ENCODE measurements at regions not wholly inside any gene's neighbourhood (a gene's known extent, or its start where the extent isn't known, plus 50 kb on each side); places are given as distances from the start of the nearest gene placed in this dataset.

DNA sequence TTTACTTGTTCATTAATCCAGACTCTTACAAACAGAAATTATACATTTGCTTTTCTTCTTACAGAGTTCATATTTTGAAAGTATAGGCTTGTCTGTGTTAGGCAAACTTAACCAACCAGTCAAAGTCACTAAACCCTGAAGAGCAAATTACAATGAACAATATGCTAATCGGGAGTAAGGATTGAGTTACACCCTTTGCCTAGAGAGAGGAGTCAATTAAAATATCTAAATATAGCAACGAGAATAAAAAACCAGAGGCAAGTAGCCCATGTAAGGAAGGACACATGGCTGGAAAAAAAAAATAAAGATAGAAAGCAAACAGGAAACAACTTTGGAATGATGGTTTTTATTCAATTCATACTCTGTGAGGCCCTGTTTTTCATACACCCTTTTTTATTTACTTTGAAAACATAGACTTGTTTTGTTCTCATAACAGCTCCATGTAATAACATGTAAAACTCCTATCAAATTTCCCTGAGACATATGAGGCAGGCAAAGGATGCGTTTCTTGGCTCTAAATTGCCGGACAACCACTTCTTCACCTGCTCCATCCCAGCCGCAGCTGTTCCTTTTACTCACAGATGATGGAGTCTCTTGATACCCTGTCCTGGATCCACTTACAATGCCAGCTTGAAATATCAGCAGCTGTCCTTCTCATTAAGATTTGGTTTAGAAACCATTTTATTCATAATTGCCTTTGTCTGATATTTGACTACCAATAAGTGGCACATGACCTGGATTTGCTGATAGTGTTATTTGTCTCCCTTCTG is 767.7 kb upstream of the GCFC2 start:
- in situ Hi-C loops (cut with HindIII; ENCODE audit: low pct_ligation_motif_present, low pct_unique_long_range_greater_than_20kb, low sequenced_read_pairs) = no loop called here
- DNase-seq = no peak

DNA sequence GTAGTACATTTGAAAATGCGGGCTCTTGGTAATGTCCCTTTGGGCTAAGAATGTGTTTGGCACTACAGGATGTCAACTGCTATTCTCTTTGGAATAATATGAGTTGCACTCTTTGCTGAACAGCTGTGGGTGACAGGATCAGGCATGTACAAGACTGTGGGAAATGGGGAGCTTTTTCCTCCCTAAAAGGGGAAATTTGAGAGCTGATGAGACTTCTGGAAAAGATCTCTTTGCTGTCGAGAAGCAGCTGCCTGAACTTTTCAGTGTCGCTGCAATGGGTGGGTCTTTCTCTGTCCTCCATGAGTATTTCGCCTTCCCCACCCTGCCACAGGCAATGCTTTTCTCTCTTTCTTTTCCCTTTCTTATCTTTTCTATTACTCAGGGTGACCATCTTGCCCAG is 762.2 kb upstream of the GCFC2 start:
- in situ Hi-C loops (cut with HindIII; ENCODE audit: low pct_ligation_motif_present, low pct_unique_long_range_greater_than_20kb, low sequenced_read_pairs) = no loop called here
- DNase-seq = no peak

DNA sequence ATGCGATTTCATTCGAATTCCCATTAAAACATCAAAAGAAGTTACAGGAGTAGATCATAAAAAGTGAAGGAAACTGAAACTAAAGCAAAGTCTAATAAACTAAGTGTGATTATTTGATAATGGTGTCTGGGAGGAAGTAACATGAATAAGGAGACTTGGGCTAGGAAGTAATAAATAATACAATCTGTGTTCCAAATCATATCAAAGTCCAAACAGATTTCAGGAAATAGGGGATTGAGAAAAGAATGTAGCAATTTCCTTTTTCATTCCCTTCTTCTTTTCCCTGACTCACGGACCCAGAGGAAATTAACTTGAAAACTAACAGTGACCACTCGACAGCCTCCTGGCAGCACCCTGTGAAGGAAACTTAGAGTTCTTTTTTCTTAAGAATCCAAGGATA is 758.4 kb upstream of the GCFC2 start:
- in situ Hi-C loops (cut with HindIII; ENCODE audit: low pct_ligation_motif_present, low pct_unique_long_range_greater_than_20kb, low sequenced_read_pairs) = no loop called here
- no peak for DNase-seq

DNA sequence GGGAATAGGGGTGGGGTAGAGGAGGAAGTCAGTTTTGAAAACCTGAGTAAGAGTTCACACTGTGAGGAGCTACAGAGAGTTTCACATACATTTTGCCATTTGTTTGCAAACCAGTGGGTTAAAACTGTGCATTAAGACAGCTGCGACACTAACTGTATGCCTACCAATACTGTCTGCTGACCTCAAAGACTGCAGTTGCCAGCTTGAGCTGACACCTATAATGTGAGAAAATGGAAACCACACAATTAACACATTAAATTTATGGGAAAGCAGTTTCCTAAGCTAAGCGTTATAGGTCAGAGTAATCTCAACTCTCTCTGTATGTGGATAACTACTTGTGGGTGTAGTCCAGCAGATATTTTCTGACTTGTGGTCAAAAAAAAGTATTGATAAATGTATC is 756.6 kb upstream of the GCFC2 start:
- in situ Hi-C loops (cut with HindIII; ENCODE audit: low pct_ligation_motif_present, low pct_unique_long_range_greater_than_20kb, low sequenced_read_pairs) = no loop called here

DNA sequence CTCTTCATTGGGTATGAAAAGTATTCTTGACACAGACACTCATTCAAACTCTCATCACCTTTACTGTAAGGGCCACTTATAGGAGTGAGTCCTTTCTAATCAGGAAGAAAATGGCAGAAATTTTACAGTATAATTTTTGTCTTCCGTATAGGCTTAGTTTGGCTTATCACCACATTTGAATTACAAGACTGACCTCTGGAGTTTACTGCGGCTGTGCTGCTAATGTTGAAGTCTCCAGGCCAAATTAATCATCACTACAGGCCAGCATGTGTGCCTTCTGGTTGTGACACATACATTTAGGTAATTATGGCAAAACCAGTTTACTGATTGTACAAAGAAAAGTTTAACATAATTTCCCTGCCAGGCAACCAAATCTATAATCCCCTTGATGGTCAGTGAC is 753.6 kb upstream of the GCFC2 start:
- in situ Hi-C loops (cut with HindIII; ENCODE audit: low pct_ligation_motif_present, low pct_unique_long_range_greater_than_20kb, low sequenced_read_pairs) = no loop called here
- DNase-seq = no peak

More for the DNA sequence above, 756.6 kb upstream of the GCFC2 start:
- DNase-seq = no peak

DNA sequence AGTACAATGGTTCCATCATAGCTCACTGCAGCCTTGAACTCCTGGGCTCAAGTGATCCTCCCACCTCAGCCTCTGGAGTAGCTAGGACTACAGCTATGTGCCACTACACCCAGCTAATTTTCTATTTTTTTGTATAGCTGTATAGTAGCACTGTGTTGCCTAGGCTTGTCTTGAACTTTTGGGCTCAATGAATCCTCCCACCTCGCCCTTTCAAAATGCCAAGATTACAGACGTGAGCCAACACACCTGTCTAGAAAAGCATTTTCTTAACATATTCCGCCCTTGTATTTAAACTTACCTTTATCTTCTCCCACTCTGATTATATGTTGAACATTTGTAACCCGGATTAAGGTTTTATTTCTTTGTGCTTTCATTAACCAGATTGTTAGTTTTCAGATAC is 750.7 kb upstream of the GCFC2 start:
- DNase-seq = no peak

DNA sequence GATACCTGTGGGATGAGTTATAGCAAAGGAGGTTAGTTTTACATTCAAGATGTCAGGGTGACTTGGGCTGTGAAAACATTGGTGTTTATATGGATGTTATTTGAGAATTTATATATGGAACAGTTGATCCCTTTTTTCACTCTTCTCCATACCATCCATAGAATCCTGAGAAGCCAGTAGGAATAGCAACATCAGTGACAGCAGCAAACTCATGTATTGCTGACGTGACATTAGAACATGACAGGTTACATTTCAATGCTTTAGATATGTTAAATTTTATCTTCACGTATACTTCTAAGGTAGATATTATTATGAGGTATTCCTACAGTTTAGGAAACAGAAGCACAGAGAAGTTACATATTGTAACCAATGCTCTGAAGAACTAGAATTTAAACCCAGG is 745.2 kb upstream of the GCFC2 start:
- in situ Hi-C loops (cut with HindIII; ENCODE audit: low pct_ligation_motif_present, low pct_unique_long_range_greater_than_20kb, low sequenced_read_pairs) = no loop called here
- DNase-seq = no peak

More for the DNA sequence above, 750.7 kb upstream of the GCFC2 start:
- in situ Hi-C loops (cut with HindIII; ENCODE audit: low pct_ligation_motif_present, low pct_unique_long_range_greater_than_20kb, low sequenced_read_pairs) = no loop called here

DNA sequence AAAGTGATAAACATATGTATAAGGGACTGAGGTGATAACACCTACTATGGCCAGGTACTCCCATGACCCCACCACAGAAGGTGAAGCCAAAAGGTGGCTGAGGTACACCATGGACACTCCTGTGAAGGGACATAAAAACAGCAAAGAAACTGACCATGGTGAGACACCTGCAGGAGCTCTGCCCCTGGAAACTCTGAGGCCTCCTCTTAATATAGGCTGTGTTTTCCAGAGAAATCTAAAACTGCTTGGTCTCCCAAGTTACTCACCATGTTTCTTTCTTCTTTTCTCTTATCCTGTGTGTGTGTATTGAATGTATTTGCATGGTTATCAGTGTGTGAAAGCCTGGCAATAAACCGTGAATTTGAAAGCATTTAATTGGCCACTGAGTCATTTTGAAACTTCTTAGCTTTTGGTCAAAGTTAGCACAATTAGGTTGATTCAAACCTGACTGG is 739.3 kb upstream of the GCFC2 start:
- in situ Hi-C loops (cut with HindIII; ENCODE audit: low pct_ligation_motif_present, low pct_unique_long_range_greater_than_20kb, low sequenced_read_pairs) = no loop called here
- DNase-seq = no peak

DNA sequence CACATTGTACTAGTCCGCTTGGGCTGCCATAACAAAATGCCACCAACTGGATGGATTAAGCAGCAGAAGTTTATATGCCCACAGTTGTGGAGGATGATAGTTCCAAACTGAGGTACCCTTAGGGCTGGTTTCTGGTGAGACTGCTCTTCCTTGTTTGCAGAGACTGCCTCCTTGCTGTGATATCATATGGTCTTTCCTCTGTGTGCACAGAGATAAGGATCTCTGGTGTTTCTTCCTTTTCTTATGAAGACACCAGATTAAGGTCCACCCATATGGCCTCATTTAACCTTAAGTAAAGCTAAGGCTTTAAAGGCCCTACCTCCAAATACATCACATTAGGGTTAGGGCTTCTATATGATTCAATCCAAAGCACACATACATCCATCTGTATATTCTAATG is 738.2 kb upstream of the GCFC2 start:
- DNase-seq = no peak
- in situ Hi-C loops (cut with HindIII; ENCODE audit: low pct_ligation_motif_present, low pct_unique_long_range_greater_than_20kb, low sequenced_read_pairs) = no loop called here

DNA sequence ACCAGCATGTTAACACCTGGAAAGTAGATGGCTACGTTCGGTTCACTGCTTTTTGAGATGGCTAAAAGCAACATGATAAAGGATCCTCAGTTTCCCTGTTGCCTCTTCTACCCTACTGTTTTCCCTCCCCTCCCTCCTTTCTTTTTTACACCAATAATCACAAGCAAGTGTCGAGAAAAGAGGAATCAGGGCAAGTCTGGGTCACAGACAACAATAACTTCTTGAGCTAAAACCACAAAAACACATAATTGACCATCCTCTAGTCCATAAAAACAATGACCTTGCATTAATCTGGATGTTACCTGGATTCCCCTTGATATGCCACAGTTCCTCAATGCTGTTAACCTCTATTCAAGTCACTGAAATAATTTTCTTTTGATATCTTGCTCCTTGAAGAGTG is 736.6 kb upstream of the GCFC2 start:
- in situ Hi-C loops (cut with HindIII; ENCODE audit: low pct_ligation_motif_present, low pct_unique_long_range_greater_than_20kb, low sequenced_read_pairs) = no loop called here
- no peak for DNase-seq

DNA sequence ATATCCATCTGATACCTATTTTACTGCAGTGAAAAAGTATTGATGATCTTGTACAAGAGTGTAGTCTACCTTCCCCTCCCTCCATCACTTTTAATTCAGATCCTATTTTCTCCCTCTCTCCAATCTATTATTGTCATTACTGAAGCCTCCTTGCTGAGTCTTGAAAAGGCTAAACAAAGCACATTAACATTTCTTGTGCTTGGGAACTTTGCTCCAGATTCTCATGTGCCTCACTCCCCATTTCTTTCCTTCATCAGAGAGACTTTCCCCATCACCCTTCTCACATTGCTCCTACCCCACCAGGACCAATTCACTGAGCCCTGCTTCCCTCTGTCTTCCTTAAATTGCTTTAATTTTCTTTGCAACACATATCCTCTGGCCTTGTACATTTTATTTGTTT is 736.2 kb upstream of the GCFC2 start:
- DNase-seq = no peak

DNA sequence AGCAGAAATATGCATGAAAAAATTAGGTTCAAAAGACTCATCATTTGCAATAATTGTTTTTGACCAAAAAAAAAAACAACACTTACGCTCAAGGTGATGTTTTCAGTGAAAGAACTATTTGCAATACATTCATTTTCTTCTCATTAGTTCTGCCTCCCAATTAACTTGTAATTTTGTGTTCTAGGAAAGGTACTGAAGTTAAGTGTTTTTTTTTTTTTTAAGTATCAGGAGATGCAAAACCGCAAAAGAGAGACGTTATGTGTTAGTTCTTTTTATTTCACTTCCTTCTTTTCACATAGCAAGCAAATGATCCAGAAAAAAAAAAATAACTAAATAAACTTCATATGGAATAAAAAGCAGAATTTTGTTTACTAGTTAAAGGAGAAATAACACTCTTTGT is 735.2 kb upstream of the GCFC2 start:
- in situ Hi-C loops (cut with HindIII; ENCODE audit: low pct_ligation_motif_present, low pct_unique_long_range_greater_than_20kb, low sequenced_read_pairs) = no loop called here
- DNase-seq = no peak

More for the DNA sequence above, 736.2 kb upstream of the GCFC2 start:
- in situ Hi-C loops (cut with HindIII; ENCODE audit: low pct_ligation_motif_present, low pct_unique_long_range_greater_than_20kb, low sequenced_read_pairs) = no loop called here

DNA sequence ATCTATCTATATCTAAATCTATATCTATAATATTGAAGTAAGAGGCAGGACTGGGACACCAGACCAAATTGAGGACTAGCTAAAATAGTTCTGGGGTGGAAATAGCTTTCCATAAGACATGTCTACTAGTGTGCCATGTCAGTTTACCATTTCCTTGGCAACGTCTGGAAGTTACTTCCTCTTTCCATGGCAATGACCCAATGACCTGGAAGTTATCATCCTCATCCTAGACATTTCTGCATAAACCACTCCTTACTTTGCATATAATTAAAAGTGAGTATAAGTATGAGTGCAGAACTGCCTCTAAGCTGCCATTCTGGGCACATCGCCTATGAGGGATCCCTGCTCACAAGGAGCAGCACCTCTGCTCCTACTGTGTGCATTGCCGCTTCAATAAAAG is 734.0 kb upstream of the GCFC2 start:
- in situ Hi-C loops (cut with HindIII; ENCODE audit: low pct_ligation_motif_present, low pct_unique_long_range_greater_than_20kb, low sequenced_read_pairs) = no loop called here
- no peak for DNase-seq

DNA sequence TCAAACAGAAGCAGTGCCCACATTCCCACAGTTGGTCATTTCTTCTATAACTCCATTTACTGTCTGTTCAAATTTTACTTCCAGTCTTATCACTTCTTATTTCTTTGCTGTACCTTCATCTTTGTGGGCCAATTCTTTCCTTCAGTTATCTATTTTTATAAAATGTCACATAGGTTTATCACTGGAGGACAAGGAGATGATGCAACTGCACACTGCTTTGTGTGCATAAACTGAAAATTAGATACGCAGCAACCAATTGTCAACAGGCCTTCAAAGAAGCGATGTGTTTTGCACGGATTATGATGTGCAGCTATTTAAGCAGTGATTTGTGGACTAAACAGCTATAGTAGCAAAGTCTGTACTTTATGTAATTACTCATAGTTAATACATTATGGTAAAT is 726.8 kb upstream of the GCFC2 start:
- DNase-seq = no peak
- in situ Hi-C loops (cut with HindIII; ENCODE audit: low pct_ligation_motif_present, low pct_unique_long_range_greater_than_20kb, low sequenced_read_pairs) = no loop called here

DNA sequence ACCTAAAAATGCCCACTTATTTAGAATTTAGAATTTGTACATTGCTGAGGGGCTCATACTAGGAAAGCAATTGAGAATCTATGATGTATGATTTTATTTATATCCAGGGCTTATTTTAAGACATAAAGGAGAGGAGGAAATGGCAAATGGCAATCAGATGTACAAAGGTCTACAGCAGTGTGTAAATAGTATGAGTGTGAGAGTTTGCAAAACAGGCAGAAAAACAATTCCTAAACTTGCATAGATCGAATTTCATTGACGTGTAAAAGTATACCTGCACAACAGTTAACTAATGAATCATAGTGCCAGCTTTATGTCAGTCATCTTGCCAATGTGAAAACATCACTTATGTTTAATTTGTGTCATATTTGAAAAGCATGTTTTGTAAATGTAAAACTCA is 718.7 kb upstream of the GCFC2 start:
- DNase-seq = no peak
- in situ Hi-C loops (cut with HindIII; ENCODE audit: low pct_ligation_motif_present, low pct_unique_long_range_greater_than_20kb, low sequenced_read_pairs) = no loop called here

DNA sequence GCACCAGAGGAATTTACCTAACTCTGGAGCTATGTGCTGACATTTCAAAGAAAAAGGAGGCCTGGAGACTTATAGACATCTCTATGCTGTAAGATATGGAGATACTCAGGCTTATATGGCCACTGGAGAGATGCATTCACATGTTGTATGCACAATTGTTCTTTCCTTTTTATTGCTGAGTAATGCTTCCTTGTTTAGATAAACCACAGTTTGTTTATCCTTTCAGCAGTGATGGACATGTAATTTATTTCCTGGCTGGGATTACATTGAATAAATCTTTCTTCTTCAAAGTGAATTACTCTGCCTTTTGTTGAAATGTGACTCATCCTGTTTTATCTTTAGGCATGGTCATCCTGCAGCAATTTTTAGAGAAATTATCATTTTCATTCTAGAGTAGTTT is 716.7 kb upstream of the GCFC2 start:
- in situ Hi-C loops (cut with HindIII; ENCODE audit: low pct_ligation_motif_present, low pct_unique_long_range_greater_than_20kb, low sequenced_read_pairs) = no loop called here
- DNase-seq = no peak

DNA sequence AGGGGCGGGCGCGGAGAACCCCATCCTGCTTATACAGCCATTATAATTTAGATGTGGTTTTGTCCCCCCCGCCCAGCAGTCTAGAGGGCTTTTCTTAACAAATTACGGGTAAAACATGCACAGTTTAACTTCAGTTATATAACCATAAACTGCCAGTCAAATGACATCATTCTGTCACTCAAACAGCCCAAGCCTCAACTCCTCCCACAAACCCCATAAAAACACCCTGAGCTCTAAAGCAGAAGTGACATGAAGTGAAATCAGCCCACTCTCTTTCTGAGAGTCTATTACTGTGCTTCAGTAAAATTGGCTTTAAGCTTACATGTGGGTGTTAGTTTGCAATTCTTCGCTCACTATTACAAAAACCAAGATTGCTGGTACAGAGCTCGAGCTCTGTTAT is 705.1 kb upstream of the GCFC2 start:
- DNase-seq = no peak
- in situ Hi-C loops (cut with HindIII; ENCODE audit: low pct_ligation_motif_present, low pct_unique_long_range_greater_than_20kb, low sequenced_read_pairs) = no loop called here

DNA sequence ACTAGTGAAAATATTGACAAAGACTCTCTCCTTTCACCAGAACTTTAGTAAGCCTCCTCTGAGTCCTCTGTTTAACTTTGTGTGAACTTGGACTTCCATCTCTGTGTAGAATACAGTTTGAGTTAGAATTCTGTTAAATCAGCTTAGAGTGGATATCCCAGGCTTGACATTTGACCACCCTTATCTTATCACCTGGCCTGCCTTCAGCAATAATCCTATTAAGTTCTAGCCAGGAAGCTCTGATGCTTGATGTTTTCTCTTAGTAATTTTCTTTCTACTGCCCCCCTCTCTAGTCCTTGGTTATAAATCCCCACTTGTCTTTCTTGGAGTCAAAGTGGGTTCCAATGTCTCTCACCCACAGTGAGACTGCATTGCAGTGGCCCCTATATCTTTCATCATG is 702.7 kb upstream of the GCFC2 start:
- in situ Hi-C loops (cut with HindIII; ENCODE audit: low pct_ligation_motif_present, low pct_unique_long_range_greater_than_20kb, low sequenced_read_pairs) = no loop called here
- no peak for DNase-seq

DNA sequence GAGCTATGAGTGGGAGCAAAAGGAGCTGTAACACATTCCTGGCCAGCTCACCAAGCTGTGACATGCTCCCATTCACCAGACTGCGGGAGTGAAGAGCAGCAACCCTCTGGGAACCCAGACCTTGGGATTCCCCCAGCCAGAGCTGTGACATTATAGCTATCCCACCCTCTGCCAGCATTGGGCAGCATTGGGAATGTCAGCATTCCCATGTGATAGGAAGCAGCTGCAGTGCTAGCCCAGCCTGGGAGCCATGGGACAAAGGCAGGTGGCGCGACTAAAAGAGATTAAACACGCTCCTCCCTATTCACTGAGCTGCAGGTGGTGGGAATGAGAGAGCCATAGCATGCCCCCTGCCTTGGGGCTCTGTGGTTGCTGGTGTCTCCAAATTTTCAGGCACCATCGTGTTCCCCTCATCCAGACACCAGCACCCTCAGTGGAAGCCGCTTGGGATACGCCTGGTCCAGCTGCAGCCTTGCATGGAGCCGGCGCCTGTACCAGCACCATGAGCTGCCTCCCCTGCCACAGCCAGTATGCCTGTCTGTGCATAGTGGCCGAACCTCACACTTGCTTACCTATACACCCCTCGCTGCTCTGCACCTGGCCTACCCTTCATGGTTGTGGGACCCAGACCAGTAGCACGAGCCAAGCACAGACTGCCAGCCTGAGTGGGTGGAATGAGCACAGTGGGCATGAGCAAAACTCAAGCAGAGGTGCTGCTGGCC is 695.6 kb upstream of the GCFC2 start:
- in situ Hi-C loops (cut with HindIII; ENCODE audit: low pct_ligation_motif_present, low pct_unique_long_range_greater_than_20kb, low sequenced_read_pairs) = no loop called here
- no peak for DNase-seq

DNA sequence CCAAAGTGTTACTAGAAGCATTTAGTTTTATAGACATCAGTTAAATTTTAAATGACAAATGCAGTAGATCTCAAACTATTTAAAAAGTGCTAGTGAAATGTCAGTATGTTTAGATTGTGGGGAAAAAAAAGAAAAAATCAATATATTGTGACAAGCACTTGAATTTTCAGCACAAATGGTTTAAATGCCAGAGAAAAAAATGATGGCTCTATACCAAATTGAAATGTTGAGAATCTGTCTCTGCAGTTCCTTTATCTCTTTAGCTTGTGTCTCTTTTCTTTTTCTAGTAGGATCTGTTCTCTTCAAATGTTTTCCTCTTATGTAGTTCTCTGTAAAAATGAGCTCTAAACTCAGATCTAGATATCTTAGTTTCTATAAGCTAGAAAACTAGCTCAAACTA is 682.6 kb upstream of the GCFC2 start:
- in situ Hi-C loops (cut with HindIII; ENCODE audit: low pct_ligation_motif_present, low pct_unique_long_range_greater_than_20kb, low sequenced_read_pairs) = no loop called here
- DNase-seq = no peak
